OCI-LY1 (cell line): ENCODE measurements at regions not wholly inside any gene's neighbourhood (a gene's known extent, or its start where the extent isn't known, plus 50 kb on each side); places are given as distances from the start of the nearest gene placed in this dataset.

ENCODE experiments used
- H2AFZ ChIP-seq: fragments of 200-600 bp; sonication (generic), shearing (Covaris generic); 2 replicates; pipeline ENCODE4 v1.6.0; 2014; ENCODE audit warnings: antibody characterized with exemption, mild to moderate bottlenecking, low read length
- H3F3A ChIP-seq: fragments of 200-600 bp; sonication (generic), shearing (Covaris generic); 2 replicates; pipeline ENCODE4 v1.6.0; 2014; ENCODE audit warnings: mild to moderate bottlenecking, antibody characterized with exemption, low read length, moderate library complexity; ENCODE audit not compliant: insufficient read depth
- H3K27ac ChIP-seq: fragments of 200-600 bp; sonication (generic); 2 replicates; pipeline ENCODE4 v1.5.1; 2014; ENCODE audit warnings: low read length, mixed run types, mild to moderate bottlenecking, low read depth; ENCODE audit not compliant: poor library complexity, severe bottlenecking
- H3K27me3 ChIP-seq: fragments of 200-600 bp; sonication (generic); 2 replicates; pipeline ENCODE4 v1.6.0; 2014; ENCODE audit warnings: antibody characterized with exemption, mild to moderate bottlenecking, low read length, moderate library complexity; ENCODE audit not compliant: insufficient read depth
- H3K36me3 ChIP-seq: fragments of 200-600 bp; sonication (generic); 2 replicates; pipeline ENCODE4 v1.6.1; 2014; ENCODE audit warnings: mild to moderate bottlenecking, antibody characterized with exemption, low read length, moderate library complexity, mixed read lengths; ENCODE audit not compliant: insufficient read depth
- H3K4me1 ChIP-seq: fragments of 200-600 bp; sonication (generic); 2 replicates; pipeline ENCODE4 v1.5.1; 2014; ENCODE audit warnings: mild to moderate bottlenecking, low read length, moderate library complexity; ENCODE audit not compliant: insufficient read depth, severe bottlenecking
- H3K4me2 ChIP-seq: fragments of 200-600 bp; sonication (generic), shearing (Covaris generic); 2 replicates; pipeline ENCODE4 v1.6.1; 2014; ENCODE audit warnings: low read length
- H3K4me3 ChIP-seq: fragments of 200-600 bp; sonication (generic); 2 replicates; pipeline ENCODE4 v1.5.1; 2014; ENCODE audit warnings: low read length, low read depth, mild to moderate bottlenecking, mixed read lengths; ENCODE audit not compliant: poor library complexity, severe bottlenecking
- H3K79me2 ChIP-seq: fragments of 200-600 bp; shearing (Covaris generic); 2 replicates; pipeline ENCODE4 v1.6.1; 2016; ENCODE audit warnings: mixed run types, low read length, mixed read lengths; ENCODE audit not compliant: insufficient read depth
- H3K9ac ChIP-seq: fragments of 200-600 bp; sonication (generic), shearing (Covaris generic); 2 replicates; pipeline ENCODE4 v1.6.1; 2014; ENCODE audit warnings: mild to moderate bottlenecking, low read length, mixed read lengths
- H3K9me2 ChIP-seq: fragments of 200-600 bp; sonication (generic), shearing (Covaris generic); 2 replicates; pipeline ENCODE4 v1.6.1; 2014; ENCODE audit warnings: low read depth, mild to moderate bottlenecking, low read length, mixed read lengths
- H3K9me3 ChIP-seq: fragments of 200-600 bp; shearing (Covaris generic); 2 replicates; pipeline ENCODE4 v1.6.1; 2014; ENCODE audit warnings: low read length, mixed read lengths
- H4K20me1 ChIP-seq: fragments of 200-600 bp; sonication (generic), shearing (Covaris generic); 2 replicates; pipeline ENCODE4 v1.6.0; 2016; ENCODE audit warnings: mild to moderate bottlenecking, low read length; ENCODE audit not compliant: insufficient read depth
- EZH2 ChIP-seq: fragments of 200-600 bp; sonication (generic), shearing (Covaris generic); IDR thresholded peaks from 2 replicates; pipeline ENCODE4 v1.8.0; 2017; ENCODE audit warnings: borderline replicate concordance, mixed run types, mild to moderate bottlenecking, antibody characterized with exemption, low read length, moderate library complexity, mixed read lengths
- TF ChIP-seq, protein P1 (sequence below): fragments of 200-600 bp; sonication (generic), shearing (Covaris generic); IDR thresholded peaks from 2 replicates; pipeline ENCODE4 v1.5.1; 2017; ENCODE audit warnings: mild to moderate bottlenecking, antibody characterized with exemption, low read length, moderate library complexity, mixed read lengths

DNA sequence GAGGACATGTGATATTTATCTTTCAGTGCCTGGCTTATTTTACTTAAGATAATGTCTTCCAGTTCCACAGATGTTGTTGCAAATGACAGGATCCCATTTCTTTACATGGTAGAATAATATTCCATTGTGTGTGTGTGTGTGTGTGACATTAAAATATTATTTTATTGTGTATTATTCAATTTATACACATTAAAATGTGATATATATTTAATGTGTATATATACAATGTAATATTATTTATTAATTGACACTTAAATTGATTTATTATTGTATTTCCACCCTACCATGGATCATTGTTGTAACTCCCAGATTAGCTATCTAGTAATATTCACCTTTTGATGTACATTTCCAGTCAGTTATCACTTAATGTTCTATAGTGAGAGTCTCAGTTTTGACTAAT lies 1422.5 kb upstream of the ADGRB3 start:
- no peaks in the 10 kb centered on the region for H3K9me3 ChIP-seq
- H3K79me2 ChIP-seq = no peaks in the 10 kb centered on the region
- H3K27ac ChIP-seq = no peak overlapping the region

DNA sequence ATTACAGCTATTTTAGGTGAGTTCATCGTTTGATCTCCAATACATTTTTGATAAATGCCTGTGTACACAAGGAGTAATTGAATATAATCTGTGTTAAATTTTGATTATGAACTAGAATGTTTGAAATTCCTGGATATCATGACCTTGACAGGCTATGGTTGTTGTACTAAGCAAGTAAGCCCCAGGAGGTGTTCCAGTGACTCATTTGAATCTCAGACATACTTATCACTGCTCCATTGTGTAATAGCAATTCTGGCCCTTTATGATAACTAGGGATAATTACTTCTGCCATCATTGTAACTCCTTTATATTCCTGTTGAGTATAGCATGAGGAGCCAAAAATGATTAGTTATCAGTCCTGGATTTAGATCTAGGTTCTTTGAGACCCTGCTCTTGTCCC lies 1424.6 kb upstream of the ADGRB3 start:
- H3K4me1 ChIP-seq = no peaks in the 10 kb centered on the region
- H3F3A ChIP-seq = no peaks in the 10 kb centered on the region
- H3K9me3 ChIP-seq = no peaks in the 10 kb centered on the region
- H2AFZ ChIP-seq = no peak overlapping the region
- no peak overlapping the region for H3K4me3 ChIP-seq
- no peaks in the 10 kb centered on the region for H3K36me3 ChIP-seq
- H3K27me3 ChIP-seq = no peaks in the 10 kb centered on the region
- H4K20me1 ChIP-seq = no peaks in the 10 kb centered on the region
- TF ChIP-seq, protein P1, sequence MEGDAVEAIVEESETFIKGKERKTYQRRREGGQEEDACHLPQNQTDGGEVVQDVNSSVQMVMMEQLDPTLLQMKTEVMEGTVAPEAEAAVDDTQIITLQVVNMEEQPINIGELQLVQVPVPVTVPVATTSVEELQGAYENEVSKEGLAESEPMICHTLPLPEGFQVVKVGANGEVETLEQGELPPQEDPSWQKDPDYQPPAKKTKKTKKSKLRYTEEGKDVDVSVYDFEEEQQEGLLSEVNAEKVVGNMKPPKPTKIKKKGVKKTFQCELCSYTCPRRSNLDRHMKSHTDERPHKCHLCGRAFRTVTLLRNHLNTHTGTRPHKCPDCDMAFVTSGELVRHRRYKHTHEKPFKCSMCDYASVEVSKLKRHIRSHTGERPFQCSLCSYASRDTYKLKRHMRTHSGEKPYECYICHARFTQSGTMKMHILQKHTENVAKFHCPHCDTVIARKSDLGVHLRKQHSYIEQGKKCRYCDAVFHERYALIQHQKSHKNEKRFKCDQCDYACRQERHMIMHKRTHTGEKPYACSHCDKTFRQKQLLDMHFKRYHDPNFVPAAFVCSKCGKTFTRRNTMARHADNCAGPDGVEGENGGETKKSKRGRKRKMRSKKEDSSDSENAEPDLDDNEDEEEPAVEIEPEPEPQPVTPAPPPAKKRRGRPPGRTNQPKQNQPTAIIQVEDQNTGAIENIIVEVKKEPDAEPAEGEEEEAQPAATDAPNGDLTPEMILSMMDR = no peak
- no peak for TF ChIP-seq EZH2
- H3K4me2 ChIP-seq = no peak overlapping the region
- no peak overlapping the region for H3K9ac ChIP-seq
- no peak overlapping the region for H3K27ac ChIP-seq
- no peaks in the 10 kb centered on the region for H3K9me2 ChIP-seq
- H3K79me2 ChIP-seq = no peaks in the 10 kb centered on the region

More for the DNA sequence above, 1422.5 kb upstream of the ADGRB3 start:
- H2AFZ ChIP-seq = no peak overlapping the region; the same call in 1 of the 2 replicates
- H3K9me2 ChIP-seq = no peaks in the 10 kb centered on the region
- H3K36me3 ChIP-seq = no peaks in the 10 kb centered on the region
- H3F3A ChIP-seq = no peaks in the 10 kb centered on the region
- H3K4me3 ChIP-seq = no peak overlapping the region
- no peak overlapping the region for H3K9ac ChIP-seq
- TF ChIP-seq, protein P1 = no peak
- no peak for TF ChIP-seq EZH2
- H3K27me3 ChIP-seq = no peaks in the 10 kb centered on the region
- H4K20me1 ChIP-seq = no peaks in the 10 kb centered on the region
- no peak overlapping the region for H3K4me2 ChIP-seq
- H3K4me1 ChIP-seq = no peaks in the 10 kb centered on the region

DNA sequence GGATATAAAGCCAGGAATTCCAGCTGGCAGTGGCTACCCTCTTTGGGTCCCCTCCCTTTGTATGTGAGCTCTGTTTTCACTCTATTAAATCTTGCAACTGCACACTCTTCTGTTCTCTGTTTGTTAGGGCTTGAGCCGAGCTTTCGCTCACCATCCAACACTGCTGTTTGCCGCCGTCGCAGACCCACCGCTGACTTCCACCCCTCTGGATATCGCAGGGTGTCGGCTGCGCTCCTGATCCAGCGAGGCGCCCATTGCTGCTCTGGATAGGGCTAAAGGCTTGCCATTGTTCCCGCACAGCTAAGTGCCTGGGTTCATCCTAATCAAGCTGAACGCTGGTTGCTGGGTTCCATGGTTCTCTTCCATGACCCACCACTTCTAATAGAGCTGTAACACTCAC lies 1433.5 kb upstream of the ADGRB3 start:
- Histone ChIP-seq H3K9ac (no peak overlapping the region), H3K27ac (no peak overlapping the region), H3K4me2 (no peak overlapping the region), H3K27me3 (no peaks in the 10 kb centered on the region), H3K4me1 (no peaks in the 10 kb centered on the region), H3K36me3 (no peaks in the 10 kb centered on the region), H3F3A (no peaks in the 10 kb centered on the region), H3K9me3 (no peaks in the 10 kb centered on the region), H3K4me3 (no peak overlapping the region), H3K9me2 (no peaks in the 10 kb centered on the region), H4K20me1 (no peaks in the 10 kb centered on the region), H3K79me2 (no peaks in the 10 kb centered on the region), H2AFZ (no peak overlapping the region)
- no peak for TF ChIP-seq EZH2
- TF ChIP-seq, protein P1 = no peak
